HG02981 (cell line): ENCODE measurements at regions not wholly inside any gene's neighbourhood (a gene's known extent, or its start where the extent isn't known, plus 50 kb on each side); places are given as distances from the start of the nearest gene placed in this dataset.
A peak's percentile ranks its signal among the peaks of the same experiment; 100 is the strongest.

ENCODE experiments used
- ATAC-seq: cut with Tn5 transposase; IDR thresholded peaks from one replicate; pipeline ENCODE4 v1.9.1; 2021; ENCODE audit warnings: mild to moderate bottlenecking, moderate library complexity; ENCODE audit not compliant: unreplicated experiment

- no peak for ATAC-seq
These were observed 1158.5 kb downstream of the CDH18 start for GRCh38 chr5:18829539-18829938.

- ATAC-seq: no peak
These were observed 1137.8 kb downstream of the CDH18 start for GRCh38 chr5:18850216-18850615.

GRCh38 chr5:18872978-18873377 lies 1115.0 kb downstream of the CDH18 start:
- ATAC-seq: no peak

GRCh38 chr5:18876565-18876964 lies 1111.4 kb downstream of the CDH18 start:
- ATAC-seq: no peak

GRCh38 chr5:18881615-18882014 lies 1106.4 kb downstream of the CDH18 start:
- no peak for ATAC-seq

GRCh38 chr5:18882154-18882553 lies 1105.8 kb downstream of the CDH18 start:
- ATAC-seq: no peak

- ATAC-seq: no peak
These were observed 1099.2 kb downstream of the CDH18 start for GRCh38 chr5:18888821-18889220.

GRCh38 chr5:18900644-18901043 lies 1087.4 kb downstream of the CDH18 start:
- ATAC-seq: no peak

- ATAC-seq: no peak
These were observed 1067.0 kb downstream of the CDH18 start for GRCh38 chr5:18920966-18921365.

- ATAC-seq: no peak
These were observed 1055.9 kb downstream of the CDH18 start for GRCh38 chr5:18932081-18932480.

- no peak for ATAC-seq
These were observed 1043.2 kb downstream of the CDH18 start for GRCh38 chr5:18944771-18945170.

GRCh38 chr5:18954239-18954638 lies 1033.8 kb downstream of the CDH18 start:
- peak; percentile 69 for ATAC-seq

GRCh38 chr5:18959535-18959934 lies 1028.5 kb downstream of the CDH18 start:
- no peak for ATAC-seq

- ATAC-seq: no peak
These were observed 1026.8 kb downstream of the CDH18 start for GRCh38 chr5:18961234-18961633.

GRCh38 chr5:18965893-18966292 lies 1022.1 kb downstream of the CDH18 start:
- no peak for ATAC-seq

GRCh38 chr5:18967637-18968036 lies 1020.4 kb downstream of the CDH18 start:
- ATAC-seq: no peak

GRCh38 chr5:18968966-18969365 lies 1019.0 kb downstream of the CDH18 start:
- no peak for ATAC-seq

- no peak for ATAC-seq
These were observed 1018.0 kb downstream of the CDH18 start for GRCh38 chr5:18970000-18970399.

GRCh38 chr5:18972177-18972576 lies 1015.8 kb downstream of the CDH18 start:
- ATAC-seq: no peak

GRCh38 chr5:18975624-18976023 lies 1012.4 kb downstream of the CDH18 start:
- no peak for ATAC-seq

GRCh38 chr5:18977880-18978279 lies 1010.1 kb downstream of the CDH18 start:
- ATAC-seq: no peak

GRCh38 chr5:18984559-18985080 lies 1003.4 kb downstream of the CDH18 start:
- ATAC-seq: no peak

- no peak for ATAC-seq
These were observed 1002.7 kb downstream of the CDH18 start for GRCh38 chr5:18985171-18985758.
